ENCODE measurements at regions not wholly inside any gene's neighbourhood (a gene's known extent, or its start where the extent isn't known, plus 50 kb on each side); places are given as distances from the start of the nearest gene placed in this dataset.

DNA sequence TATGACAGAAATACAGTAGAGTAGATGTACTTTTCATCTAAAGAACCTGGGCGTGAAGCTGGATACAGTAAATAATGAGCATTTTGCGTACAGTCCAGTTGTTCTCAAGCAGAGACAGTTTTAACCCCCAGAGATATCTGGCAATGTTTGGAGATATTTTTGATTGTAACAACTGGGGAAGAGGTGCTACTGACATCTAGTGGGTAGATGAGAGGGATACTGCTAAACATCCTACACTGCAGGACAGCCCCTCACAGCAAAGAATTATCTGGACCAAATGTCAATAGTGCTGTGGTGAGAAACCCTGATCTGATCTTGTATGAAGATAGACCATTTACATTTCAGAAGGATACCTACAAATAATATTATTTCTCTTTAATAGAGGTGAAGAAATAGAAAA, 200.2 kb upstream of the FAM47A start:
- ChIA-PET POLR2A (ENCODE audit: unreplicated experiment) (no interaction called here), CTCF (no interaction called here)
- H2AK5ac ChIP-seq (ENCODE audit: low read depth, low read length): no peak overlapping the region
- H3K18ac ChIP-seq (ENCODE audit: low read depth, low read length): no peak overlapping the region
- H2AFZ ChIP-seq (replicated peaks; ENCODE audit: low read length, poor library complexity): no peak overlapping the region
- no peak overlapping the region for H3K4ac ChIP-seq (ENCODE audit: low read depth, low read length)
- 31% methylated on average over 2 of the region's 2 CpGs; no CpG with 5 or more reads in 1 of the 2 experiments for WGBS, 2 experiments (ENCODE audit: extremely low coverage in 2 of 2, insufficient read length in 1 of 2)
- no peak for TF ChIP-seq BHLHE40 (IDR thresholded peaks at IDR 0.05; ENCODE audit: low read depth, low read length)
- TF ChIP-seq CTCF (conservative IDR thresholded peaks at IDR 0.05; ENCODE audit: low read depth, low read length): 0 out of 2 replicates have a peak, but pooled peaks have one; percentile 4
- H2BK5ac ChIP-seq (ENCODE audit: low read depth, low read length, poor library complexity, severe bottlenecking): no peak overlapping the region
- H2AK9ac ChIP-seq (replicated peaks; ENCODE audit: low read depth, low read length, poor library complexity): no peak overlapping the region
- H3K79me1 ChIP-seq (ENCODE audit: low read depth in 1 of 2, low read length in 2 of 2): no peaks in the 10 kb centered on the region
- H3K4me2 ChIP-seq (ENCODE audit: low read depth, low read length): no peak overlapping the region
- no peaks in the 10 kb centered on the region for H3K9me1 ChIP-seq (ENCODE audit: insufficient read depth, low read length)
- ATAC-seq (ENCODE audit: low read depth): no peak; the same call in 1 of the 2 replicates
- H3K36me3 ChIP-seq (ENCODE audit: control insufficient read depth, insufficient read depth, low read length): no peaks in the 10 kb centered on the region
- no TSS peak for BruUV-seq (replicated peaks)
- no peak overlapping the region for H2BK20ac ChIP-seq (ENCODE audit: low read depth, low read length)
- dilution Hi-C loops (cut with HindIII; ENCODE audit: low sequenced_read_pairs, unreplicated experiment) (no loop called here), in situ Hi-C loops (cut with MboI; ENCODE audit: low sequenced_read_pairs) (no loop called here), intact Hi-C loops (cut with micrococcal nuclease) (no loop called here)
- H3K4me3 ChIP-seq (ENCODE audit: insufficient read depth, low read depth, low read length): no peak overlapping the region
- no peaks in the 10 kb centered on the region for H3K27me3 ChIP-seq (ENCODE audit: control insufficient read depth, insufficient read depth, low read length)
- H4K8ac ChIP-seq (ENCODE audit: low read depth in 2 of 2, low read length in 2 of 2): no peak overlapping the region
- no peak overlapping the region for H2BK120ac ChIP-seq (ENCODE audit: low read depth, low read length)
- H3K23ac ChIP-seq (ENCODE audit: low read depth, low read length): no peak overlapping the region
- H4K91ac ChIP-seq (ENCODE audit: insufficient read depth, low read depth, low read length): no peak overlapping the region
- no peak overlapping the region for H3K56ac ChIP-seq (ENCODE audit: extremely low read depth, insufficient read depth, low read length)
- H3K27ac ChIP-seq (ENCODE audit: insufficient read depth, low read length): no peak overlapping the region
- H3K9ac ChIP-seq (ENCODE audit: low read depth, low read length): no peak overlapping the region
- no peaks in the 10 kb centered on the region for H3K4me1 ChIP-seq (ENCODE audit: control insufficient read depth, insufficient read depth, low read length)
- H4K5ac ChIP-seq (ENCODE audit: low read depth, low read length): no peak overlapping the region
- H4K20me1 ChIP-seq (ENCODE audit: insufficient read depth, low read length): no peaks in the 10 kb centered on the region
- DNase-seq: no peak
- H2BK15ac ChIP-seq (ENCODE audit: low read depth, low read length): no peak overlapping the region
- H3K14ac ChIP-seq (replicated peaks; ENCODE audit: low read depth, low read length): no peak overlapping the region
- no peaks in the 10 kb centered on the region for H3K9me3 ChIP-seq (ENCODE audit: control insufficient read depth, insufficient read depth, low read length)

Data from IMR-90 (cell line).